ENCODE measurements at regions not wholly inside any gene's neighbourhood (a gene's known extent, or its start where the extent isn't known, plus 50 kb on each side); places are given as distances from the start of the nearest gene placed in this dataset.

DNA sequence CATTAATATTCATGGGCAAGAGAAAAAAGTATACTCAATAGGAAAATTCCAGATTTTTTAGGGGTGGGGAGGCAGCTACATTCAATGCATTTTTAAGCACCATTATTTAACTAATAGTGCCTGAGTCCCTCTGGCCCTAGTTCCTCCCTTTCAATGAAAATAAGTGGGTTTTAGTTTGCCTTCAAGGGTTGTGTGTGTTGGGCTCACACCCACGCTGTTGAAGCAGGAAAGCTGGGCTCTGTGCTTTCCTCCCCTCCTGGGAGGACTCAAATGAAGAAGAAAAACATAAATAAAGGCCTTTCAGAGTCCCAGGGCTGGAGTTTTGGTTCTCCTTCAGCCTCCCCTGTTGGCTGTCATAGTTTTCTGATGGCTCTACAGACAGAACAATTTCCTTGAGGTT is 366.2 kb downstream of the MIAT start:
- Histone ChIP-seq H3K27me3 (no peaks in the 10 kb centered on the region), H3K36me3 (no peaks in the 10 kb centered on the region), H3K27ac (no peak overlapping the region), H3K9me3 (no peaks in the 10 kb centered on the region), H3K4me1 (ENCODE audit: insufficient read depth) (no peaks in the 10 kb centered on the region), H3K4me3 (no peak overlapping the region)
- no peak for DNase-seq
- intact Hi-C loops (cut with DNase I), result no loop called here
- WGBS, 3 donors, result 9 to 17% (median 16%) methylated on average over 1 of the region's 1 CpG
- TF ChIP-seq POLR2A (IDR thresholded peaks at IDR 0.05) (no peak), EP300 (IDR thresholded peaks at IDR 0.05) (no peak)
- TF ChIP-seq, protein P1, sequence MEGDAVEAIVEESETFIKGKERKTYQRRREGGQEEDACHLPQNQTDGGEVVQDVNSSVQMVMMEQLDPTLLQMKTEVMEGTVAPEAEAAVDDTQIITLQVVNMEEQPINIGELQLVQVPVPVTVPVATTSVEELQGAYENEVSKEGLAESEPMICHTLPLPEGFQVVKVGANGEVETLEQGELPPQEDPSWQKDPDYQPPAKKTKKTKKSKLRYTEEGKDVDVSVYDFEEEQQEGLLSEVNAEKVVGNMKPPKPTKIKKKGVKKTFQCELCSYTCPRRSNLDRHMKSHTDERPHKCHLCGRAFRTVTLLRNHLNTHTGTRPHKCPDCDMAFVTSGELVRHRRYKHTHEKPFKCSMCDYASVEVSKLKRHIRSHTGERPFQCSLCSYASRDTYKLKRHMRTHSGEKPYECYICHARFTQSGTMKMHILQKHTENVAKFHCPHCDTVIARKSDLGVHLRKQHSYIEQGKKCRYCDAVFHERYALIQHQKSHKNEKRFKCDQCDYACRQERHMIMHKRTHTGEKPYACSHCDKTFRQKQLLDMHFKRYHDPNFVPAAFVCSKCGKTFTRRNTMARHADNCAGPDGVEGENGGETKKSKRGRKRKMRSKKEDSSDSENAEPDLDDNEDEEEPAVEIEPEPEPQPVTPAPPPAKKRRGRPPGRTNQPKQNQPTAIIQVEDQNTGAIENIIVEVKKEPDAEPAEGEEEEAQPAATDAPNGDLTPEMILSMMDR (IDR thresholded peaks at IDR 0.05), result no peak

DNA sequence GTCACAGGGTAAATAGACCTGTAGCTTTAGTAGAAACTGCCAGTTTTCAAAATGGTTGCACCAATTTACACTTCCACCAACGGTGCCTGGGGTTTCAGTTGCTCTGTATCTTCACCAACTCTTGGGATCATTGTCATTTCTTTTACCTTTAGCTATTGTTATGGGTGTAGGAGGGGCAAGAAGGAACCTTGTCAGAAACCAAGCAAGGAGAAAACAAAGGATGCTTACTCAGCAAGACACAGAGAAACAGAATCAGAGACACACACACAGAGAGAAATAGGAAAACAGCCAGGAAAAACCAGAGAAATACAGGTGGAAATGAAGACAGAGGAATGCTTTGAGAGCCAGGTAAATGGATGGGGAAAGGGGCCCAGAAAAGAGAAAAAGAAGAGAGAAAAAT is 367.6 kb downstream of the MIAT start:
- Histone ChIP-seq H3K27ac (no peak overlapping the region), H3K4me1 (ENCODE audit: insufficient read depth) (no peaks in the 10 kb centered on the region), H3K9me3 (no peaks in the 10 kb centered on the region), H3K4me3 (no peak overlapping the region), H3K36me3 (no peaks in the 10 kb centered on the region), H3K27me3 (no peaks in the 10 kb centered on the region)
- TF ChIP-seq POLR2A (IDR thresholded peaks at IDR 0.05) (no peak), EP300 (IDR thresholded peaks at IDR 0.05) (no peak)
- TF ChIP-seq, protein P1 (IDR thresholded peaks at IDR 0.05), result no peak
- WGBS, 3 donors, result 71 to 80% (median 71%) methylated on average over 1 of the region's 1 CpG
- intact Hi-C loops (cut with DNase I), result no loop called here
- no peak for DNase-seq

DNA sequence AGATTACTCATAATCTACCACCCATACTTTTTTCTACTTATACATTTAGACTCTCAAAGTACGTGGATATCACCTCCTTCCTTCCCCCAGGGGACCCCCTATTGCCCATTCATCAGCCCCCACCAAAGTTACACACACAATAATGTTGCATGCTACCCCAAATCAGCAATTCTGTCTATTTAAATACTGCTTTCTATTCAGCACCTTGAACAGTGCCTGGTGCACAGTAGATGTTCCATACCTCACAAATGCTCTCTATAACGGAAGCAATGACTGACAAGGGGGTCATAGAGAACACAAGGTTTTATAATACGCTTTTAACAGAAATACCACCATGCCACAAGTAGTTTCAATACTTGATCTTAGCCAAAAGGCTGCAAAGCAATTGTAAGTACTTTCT is 370.7 kb downstream of the MIAT start:
- intact Hi-C loops (cut with DNase I), result no loop called here
- H3K36me3 ChIP-seq, result no peaks in the 10 kb centered on the region
- TF ChIP-seq, protein P1 (IDR thresholded peaks at IDR 0.05), result no peak
- TF ChIP-seq EP300 (IDR thresholded peaks at IDR 0.05) (no peak), POLR2A (IDR thresholded peaks at IDR 0.05) (no peak)
- no peak for DNase-seq
- no peak overlapping the region for H3K4me3 ChIP-seq
- H3K27me3 ChIP-seq, result no peaks in the 10 kb centered on the region
- 62 to 74% (median 62%) methylated on average over 3 of the region's 3 CpGs for WGBS, 3 donors
- H3K27ac ChIP-seq, result no peak overlapping the region
- H3K4me1 ChIP-seq (ENCODE audit: insufficient read depth), result peaks cover 14% of the 10 kb centered on the region
- no peaks in the 10 kb centered on the region for H3K9me3 ChIP-seq

DNA sequence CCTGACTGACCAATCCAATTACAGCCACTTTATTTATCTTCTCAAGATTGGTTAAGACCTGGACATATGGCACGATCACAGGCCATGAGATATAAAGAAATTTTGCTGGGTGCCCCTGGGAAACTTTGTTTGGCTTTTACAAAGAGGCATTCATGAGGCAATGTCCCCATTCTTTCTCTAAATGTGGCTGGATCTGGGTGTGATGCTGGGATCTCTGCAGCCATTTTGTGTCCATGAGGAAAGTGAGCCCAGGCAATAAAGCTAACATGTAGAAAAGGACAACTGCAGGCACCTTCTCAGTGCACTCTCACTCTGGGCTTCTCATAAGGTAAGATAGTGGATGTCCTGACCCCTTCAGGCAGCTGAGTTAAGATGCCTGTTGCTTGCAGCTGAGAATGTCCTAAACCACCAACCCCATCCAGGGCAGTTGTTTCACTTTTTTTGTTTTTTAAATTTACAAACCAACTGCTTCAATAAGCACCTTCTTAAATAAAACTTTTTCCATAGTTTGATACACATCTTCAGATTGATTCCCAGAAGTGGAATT is 372.3 kb downstream of the MIAT start:
- H3K27ac ChIP-seq, result no peak overlapping the region
- H3K4me1 ChIP-seq (ENCODE audit: insufficient read depth), result peaks cover 14% of the 10 kb centered on the region
- intact Hi-C loops (cut with DNase I), result no loop called here
- no peaks in the 10 kb centered on the region for H3K27me3 ChIP-seq
- H3K36me3 ChIP-seq, result no peaks in the 10 kb centered on the region
- WGBS, 3 donors, result 87 to 100% (median 97%) methylated on average over 1 of the region's 1 CpG
- no peaks in the 10 kb centered on the region for H3K9me3 ChIP-seq
- TF ChIP-seq POLR2A (IDR thresholded peaks at IDR 0.05), result no peak
- no peak for DNase-seq
- H3K4me3 ChIP-seq, result no peak overlapping the region

DNA sequence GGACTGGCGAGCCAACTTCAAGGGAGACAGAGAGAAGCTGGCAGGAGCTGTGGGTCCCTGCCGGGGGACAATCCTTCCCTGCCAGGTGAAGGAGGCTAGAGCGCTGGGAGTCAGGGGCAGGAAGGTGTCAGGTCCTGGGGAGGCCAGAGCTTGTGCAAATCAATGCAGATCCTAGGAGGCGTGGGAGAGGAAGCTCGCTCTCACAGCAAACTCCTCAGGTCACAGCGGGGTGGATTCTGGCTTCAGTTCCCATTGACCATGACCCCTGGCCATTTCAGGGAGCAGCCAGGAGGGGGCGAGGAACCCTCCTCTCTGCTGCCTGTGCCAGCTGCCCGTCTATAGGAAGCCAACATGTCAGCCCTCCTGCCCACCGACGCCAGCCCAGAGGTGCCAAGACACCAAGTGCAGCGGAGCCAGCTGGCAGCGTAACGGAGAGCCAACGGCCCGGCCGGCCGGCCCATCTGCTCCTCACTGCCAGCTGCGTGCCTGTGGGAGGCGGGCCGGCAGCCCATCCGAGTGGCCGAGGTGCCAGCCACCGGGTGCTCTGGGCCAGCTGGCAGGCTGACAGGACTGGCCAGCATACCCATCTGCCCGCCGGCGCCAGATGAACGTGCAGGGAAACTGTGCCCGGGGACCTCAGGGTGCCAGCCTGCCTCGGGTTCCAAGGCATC is 374.8 kb downstream of the MIAT start:
- Histone ChIP-seq H3K27ac (no peak overlapping the region), H3K27me3 (no peaks in the 10 kb centered on the region), H3K4me1 (ENCODE audit: insufficient read depth) (peaks cover 14% of the 10 kb centered on the region), H3K4me3 (no peak overlapping the region), H3K9me3 (no peaks in the 10 kb centered on the region), H3K36me3 (no peaks in the 10 kb centered on the region)
- 17 to 28% (median 20%) methylated on average over 28 to 29 of the region's 29 CpGs for WGBS, 3 donors
- intact Hi-C loops (cut with DNase I), result no loop called here
- peak; percentile 44 to 77 (median 59) for DNase-seq
- TF ChIP-seq POLR2A (IDR thresholded peaks at IDR 0.05) (no peak), EP300 (IDR thresholded peaks at IDR 0.05) (no peak)
- TF ChIP-seq, protein P1 (IDR thresholded peaks at IDR 0.05), result no peak
